IMR-90 (cell line): ENCODE measurements at regions not wholly inside any gene's neighbourhood (a gene's known extent, or its start where the extent isn't known, plus 50 kb on each side); places are given as distances from the start of the nearest gene placed in this dataset.

Experiments used
- ATAC-seq: fragments of 200-7000 bp; cut with Tn5 transposase; 2 replicates; pipeline ENCODE4 v1.9.1; 2020; ENCODE audit warnings: low read depth, mild to moderate bottlenecking, moderate library complexity
- BruUV-seq: library from RNA; stranded (reverse); fragments of 400-500 nt; replicated peaks from 2 replicates; lab custom pipeline; 2021; lab: Mats Ljungman, UMichigan
- CTCF ChIA-PET: fragments of 300-600 bp; formaldehyde crosslinking; extraction: SDS; loops from one replicate; lab custom pipeline; 2021; ENCODE audit warnings: antibody characterized with exemption; lab: Yijun Ruan, JAX
- POLR2A ChIA-PET: fragments of 300-600 bp; sonication (Branson Sonifier 250); formaldehyde crosslinking; loops from one replicate; lab custom pipeline; 2022; ENCODE audit warnings: antibody characterized with exemption; ENCODE audit not compliant: unreplicated experiment; lab: Charles Lee
- DNase-seq: peaks from one replicate; pipeline ENCODE4 v3.0.0; 2013
- H2AFZ ChIP-seq: replicated peaks from 2 replicates; pipeline ENCODE3; 2013; ENCODE audit warnings: low read length, mild to moderate bottlenecking; ENCODE audit not compliant: poor library complexity
- H2AK5ac ChIP-seq: 2 replicates; pipeline ENCODE4 v1.6.1; 2013; ENCODE audit warnings: low read depth, low read length, inconsistent platforms
- H2AK9ac ChIP-seq: replicated peaks from 2 replicates; pipeline ENCODE3; 2013; ENCODE audit warnings: mild to moderate bottlenecking, low read depth, low read length, moderate library complexity; ENCODE audit not compliant: poor library complexity
- H2BK120ac ChIP-seq: 2 replicates; pipeline ENCODE4 v1.6.1; 2013; ENCODE audit warnings: low read depth, low read length, inconsistent platforms
- H2BK15ac ChIP-seq: 3 replicates; pipeline ENCODE4 v1.6.1; 2013; ENCODE audit warnings: low read depth, low read length, inconsistent platforms
- H2BK20ac ChIP-seq: 2 replicates; pipeline ENCODE4 v1.6.1; 2013; ENCODE audit warnings: low read depth, mild to moderate bottlenecking, inconsistent platforms, low read length, moderate library complexity
- H2BK5ac ChIP-seq: 2 replicates; pipeline ENCODE4 v1.6.1; 2013; ENCODE audit warnings: mild to moderate bottlenecking, low read depth, low read length, inconsistent platforms; ENCODE audit not compliant: poor library complexity, severe bottlenecking
- H3K14ac ChIP-seq: replicated peaks from 2 replicates; pipeline ENCODE4 v1.6.1; 2013; ENCODE audit warnings: low read depth, low read length, inconsistent platforms
- H3K18ac ChIP-seq: 2 replicates; pipeline ENCODE4 v1.6.1; 2013; ENCODE audit warnings: low read depth, low read length, control low read depth
- H3K23ac ChIP-seq: 2 replicates; pipeline ENCODE4 v1.6.1; 2013; ENCODE audit warnings: low read depth, low read length, inconsistent platforms
- H3K27ac ChIP-seq: 2 replicates; pipeline ENCODE4 v1.5.1; 2013; ENCODE audit warnings: mild to moderate bottlenecking, control low read depth, low read length; ENCODE audit not compliant: insufficient read depth
- H3K27me3 ChIP-seq: 2 replicates; pipeline ENCODE4 v1.6.1; 2013; ENCODE audit warnings: low read length; ENCODE audit not compliant: control insufficient read depth, insufficient read depth
- H3K36me3 ChIP-seq: 2 replicates; pipeline ENCODE4 v1.6.1; 2013; ENCODE audit warnings: low read length, mixed read lengths; ENCODE audit not compliant: control insufficient read depth, insufficient read depth
- H3K4ac ChIP-seq: 2 replicates; pipeline ENCODE4 v1.6.1; 2013; ENCODE audit warnings: low read depth, low read length, inconsistent platforms
- H3K4me1 ChIP-seq: 2 replicates; pipeline ENCODE4 v1.6.1; 2013; ENCODE audit warnings: low read length, mixed read lengths; ENCODE audit not compliant: control insufficient read depth, insufficient read depth
- H3K4me2 ChIP-seq: 2 replicates; pipeline ENCODE4 v1.6.1; 2013; ENCODE audit warnings: low read depth, mild to moderate bottlenecking, control low read depth, low read length, moderate library complexity
- H3K4me3 ChIP-seq: 2 replicates; pipeline ENCODE4 v1.5.1; 2013; ENCODE audit warnings: low read depth, mild to moderate bottlenecking, control low read depth, low read length, moderate library complexity; ENCODE audit not compliant: insufficient read depth
- H3K56ac ChIP-seq: 2 replicates; pipeline ENCODE4 v1.6.1; 2013; ENCODE audit warnings: low read length, inconsistent platforms; ENCODE audit not compliant: insufficient read depth; ENCODE audit errors: extremely low read depth
- H3K79me1 ChIP-seq, 2 experiments: 2 replicates each; pipeline ENCODE4 v1.6.1; 2013; ENCODE audit warnings: low read length in 2 of 2, inconsistent platforms in 1 of 2, low read depth in 1 of 2
- H3K9ac ChIP-seq: 2 replicates; pipeline ENCODE4 v1.6.1; 2013; ENCODE audit warnings: low read depth, low read length, control low read depth
- H3K9me1 ChIP-seq: 2 replicates; pipeline ENCODE4 v1.6.1; 2013; ENCODE audit warnings: low read length, inconsistent platforms; ENCODE audit not compliant: insufficient read depth
- H3K9me3 ChIP-seq: 2 replicates; pipeline ENCODE4 v1.6.1; 2013; ENCODE audit warnings: low read length; ENCODE audit not compliant: control insufficient read depth, insufficient read depth
- H4K20me1 ChIP-seq: 2 replicates; pipeline ENCODE4 v1.6.1; 2013; ENCODE audit warnings: low read length, inconsistent platforms; ENCODE audit not compliant: insufficient read depth
- H4K5ac ChIP-seq: 2 replicates; pipeline ENCODE4 v1.6.1; 2013; ENCODE audit warnings: mild to moderate bottlenecking, low read depth, low read length, control low read depth
- H4K8ac ChIP-seq, 2 experiments: 2 replicates each; pipeline ENCODE4 v1.6.1; 2013; ENCODE audit warnings: low read depth in 2 of 2, low read length in 2 of 2, control low read depth in 1 of 2, inconsistent platforms in 1 of 2
- H4K91ac ChIP-seq: 2 replicates; pipeline ENCODE4 v1.6.1; 2013; ENCODE audit warnings: low read depth, low read length, inconsistent platforms; ENCODE audit not compliant: insufficient read depth
- CHD1 ChIP-seq: IDR thresholded peaks from 2 replicates; pipeline ENCODE4 v1.6.1; 2012; ENCODE audit warnings: low read depth, low read length, improper control_type of control experiment
- NFE2L2 ChIP-seq: fragments of 150-350 bp; IDR thresholded peaks from 2 replicates; pipeline ENCODE4 v1.6.1; 2016; ENCODE audit warnings: low read depth, mild to moderate bottlenecking, low read length
- WGBS, 2 experiments: methylation state at CpG; one replicate each; pipeline versions ENCODE4 v1.1.5 to v1.1.7; 2013; ENCODE audit warnings: missing lambda C conversion rate in 2 of 2; ENCODE audit not compliant: insufficient read length in 1 of 2; ENCODE audit errors: extremely low coverage in 2 of 2; 5-methylcytosine and 5-hydroxymethylcytosine counted together
- dilution Hi-C: fragments of 300-500 bp; cut with HindIII; formaldehyde crosslinking; loops from one replicate; pipeline ENCODE4 v1.14.3; 2018; ENCODE audit warnings: low sequenced_read_pairs; ENCODE audit not compliant: unreplicated experiment
- in situ Hi-C: fragments of 300-500 bp; cut with MboI; formaldehyde crosslinking; loops from 3 replicates; pipeline ENCODE4 v1.14.3; 2019; ENCODE audit warnings: low sequenced_read_pairs, inconsistent platforms, mixed read lengths
- intact Hi-C: fragments of 100-400 bp; cut with micrococcal nuclease; formaldehyde crosslinking; loops from 2 replicates; pipeline ENCODE4 v1.10.0; 2022
- TF ChIP-seq, protein P1 (sequence below): conservative IDR thresholded peaks from 2 replicates; pipeline ENCODE4 v1.5.1; 2012; ENCODE audit warnings: mild to moderate bottlenecking, low read depth, low read length, improper control_type of control experiment

DNA sequence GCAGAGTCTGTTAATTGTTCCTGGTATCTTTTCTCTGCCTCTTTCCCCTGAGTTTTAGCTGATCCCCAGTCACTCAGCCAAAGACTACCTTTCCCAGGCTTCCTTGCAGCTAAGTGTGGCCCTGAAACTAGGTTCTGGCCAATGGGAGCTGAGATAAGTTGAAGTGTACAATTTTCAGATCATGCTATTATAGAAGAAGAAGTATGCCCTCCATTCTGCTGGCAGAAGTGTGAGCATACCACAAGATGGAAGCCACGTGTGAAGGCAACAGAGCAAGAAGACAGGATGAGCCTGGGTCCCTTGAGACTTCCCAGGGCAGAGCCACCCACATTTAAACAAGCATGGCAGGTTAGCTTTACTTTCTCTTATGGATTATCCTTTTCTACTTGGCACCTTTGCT lies 273.2 kb downstream of the HIVEP2 start:
- no peak overlapping the region for H4K5ac ChIP-seq
- POLR2A ChIA-PET, result no interaction called here
- H3K18ac ChIP-seq, result no peak overlapping the region
- no peaks in the 10 kb centered on the region for H3K36me3 ChIP-seq
- ATAC-seq (no peak), DNase-seq (no peak)
- no peak overlapping the region for H3K27ac ChIP-seq
- no peak overlapping the region for H4K91ac ChIP-seq
- H3K23ac ChIP-seq, result no peak overlapping the region
- H2AK9ac ChIP-seq, result no peak overlapping the region
- no peak overlapping the region for H3K4me3 ChIP-seq
- CTCF ChIA-PET, result no interaction called here
- no peaks in the 10 kb centered on the region for H4K20me1 ChIP-seq
- no peak overlapping the region for H2BK15ac ChIP-seq
- no peaks in the 10 kb centered on the region; the same call in 1 of the 2 replicates for H3K9me3 ChIP-seq
- in situ Hi-C loops, result no loop called here
- H3K4me1 ChIP-seq, result no peaks in the 10 kb centered on the region
- BruUV-seq, result no TSS peak
- no peak overlapping the region for H2BK120ac ChIP-seq
- no peaks in the 10 kb centered on the region for H3K9me1 ChIP-seq
- H2AK5ac ChIP-seq, result no peak overlapping the region
- intact Hi-C loops, result no loop called here
- dilution Hi-C loops, result no loop called here
- no CpG with 5 or more reads among the region's 1 CpG for WGBS, 2 experiments
- H2AFZ ChIP-seq, result no peak overlapping the region
- TF ChIP-seq, protein P1, sequence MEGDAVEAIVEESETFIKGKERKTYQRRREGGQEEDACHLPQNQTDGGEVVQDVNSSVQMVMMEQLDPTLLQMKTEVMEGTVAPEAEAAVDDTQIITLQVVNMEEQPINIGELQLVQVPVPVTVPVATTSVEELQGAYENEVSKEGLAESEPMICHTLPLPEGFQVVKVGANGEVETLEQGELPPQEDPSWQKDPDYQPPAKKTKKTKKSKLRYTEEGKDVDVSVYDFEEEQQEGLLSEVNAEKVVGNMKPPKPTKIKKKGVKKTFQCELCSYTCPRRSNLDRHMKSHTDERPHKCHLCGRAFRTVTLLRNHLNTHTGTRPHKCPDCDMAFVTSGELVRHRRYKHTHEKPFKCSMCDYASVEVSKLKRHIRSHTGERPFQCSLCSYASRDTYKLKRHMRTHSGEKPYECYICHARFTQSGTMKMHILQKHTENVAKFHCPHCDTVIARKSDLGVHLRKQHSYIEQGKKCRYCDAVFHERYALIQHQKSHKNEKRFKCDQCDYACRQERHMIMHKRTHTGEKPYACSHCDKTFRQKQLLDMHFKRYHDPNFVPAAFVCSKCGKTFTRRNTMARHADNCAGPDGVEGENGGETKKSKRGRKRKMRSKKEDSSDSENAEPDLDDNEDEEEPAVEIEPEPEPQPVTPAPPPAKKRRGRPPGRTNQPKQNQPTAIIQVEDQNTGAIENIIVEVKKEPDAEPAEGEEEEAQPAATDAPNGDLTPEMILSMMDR, result no peak
- TF ChIP-seq CHD1 (no peak), NFE2L2 (no peak)
- peaks cover 29% of the 10 kb centered on the region for H3K27me3 ChIP-seq
- H2BK20ac ChIP-seq, result no peak overlapping the region
- H2BK5ac ChIP-seq, result no peak overlapping the region
- H3K4me2 ChIP-seq, result no peak overlapping the region
- H4K8ac ChIP-seq, result no peak overlapping the region
- no peak overlapping the region for H3K9ac ChIP-seq
- H3K79me1 ChIP-seq, result no peaks in the 10 kb centered on the region
- no peak overlapping the region for H3K56ac ChIP-seq
- H3K4ac ChIP-seq, result no peak overlapping the region
- no peak overlapping the region for H3K14ac ChIP-seq
